Liver (tissue), 8 donors: ENCODE measurements at regions not wholly inside any gene's neighbourhood (a gene's known extent, or its start where the extent isn't known, plus 50 kb on each side); places are given as distances from the start of the nearest gene placed in this dataset.

Source experiments
- DNase-seq: peaks from one replicate; pipeline ENCODE4 v3.0.0-alpha.2; 2017; ENCODE audit warnings: low spot score
- H3K27ac ChIP-seq, 2 donors: one replicate each; pipeline ENCODE4 v1.7.0; 2013; ENCODE audit warnings: inconsistent platforms in 2 of 2, low read length in 2 of 2, control low read depth in 1 of 2, low read depth in 1 of 2, mild to moderate bottlenecking in 1 of 2
- H3K27me3 ChIP-seq, 4 donors: one replicate each; pipeline versions ENCODE4 v1.6.1 to v1.7.0; 2013; ENCODE audit warnings: low read length in 3 of 4, inconsistent platforms in 1 of 4, mild to moderate bottlenecking in 1 of 4, moderate library complexity in 1 of 4; ENCODE audit not compliant: control insufficient read depth in 4 of 4, insufficient read depth in 4 of 4
- H3K36me3 ChIP-seq, 4 donors: one replicate each; pipeline versions ENCODE4 v1.6.1 to v1.7.0; 2013; ENCODE audit warnings: low read length in 3 of 4, mild to moderate bottlenecking in 3 of 4, low read depth in 1 of 4, moderate library complexity in 1 of 4; ENCODE audit not compliant: control insufficient read depth in 4 of 4, insufficient read depth in 3 of 4
- H3K4me1 ChIP-seq, 4 donors: one replicate each; pipeline versions ENCODE4 v1.6.1 to v1.7.0; 2013; ENCODE audit warnings: low read length in 3 of 4, mild to moderate bottlenecking in 3 of 4, moderate library complexity in 1 of 4; ENCODE audit not compliant: control insufficient read depth in 4 of 4, insufficient read depth in 4 of 4
- H3K4me3 ChIP-seq, 3 donors: one replicate each; pipeline versions ENCODE4 v1.6.1 to v1.7.0; 2013; ENCODE audit warnings: low read length in 3 of 3, control low read depth in 1 of 3, low read depth in 1 of 3, mild to moderate bottlenecking in 1 of 3
- H3K9ac ChIP-seq, 2 donors: one replicate each; pipeline ENCODE4 v1.7.0; 2013; ENCODE audit warnings: low read length in 2 of 2, mild to moderate bottlenecking in 2 of 2, moderate library complexity in 2 of 2, control low read depth in 1 of 2, low read depth in 1 of 2
- H3K9me3 ChIP-seq, 4 donors: one replicate each; pipeline versions ENCODE4 v1.6.1 to v1.7.0; 2013; ENCODE audit warnings: low read length in 3 of 4; ENCODE audit not compliant: control insufficient read depth in 4 of 4
- FOXA2 ChIP-seq: IDR thresholded peaks from 2 replicates; pipeline ENCODE4 v1.6.1; 2016; ENCODE audit warnings: antibody characterized with exemption
- HNF4A ChIP-seq, 2 donors: conservative IDR thresholded peaks; 2 replicates each; pipeline ENCODE4 v1.6.1; 2016; ENCODE audit warnings: antibody characterized with exemption in 2 of 2, mild to moderate bottlenecking in 2 of 2
- JUND ChIP-seq, 2 donors: IDR thresholded peaks; 2 replicates each; pipeline ENCODE4 v1.6.1; 2016; ENCODE audit warnings: antibody characterized with exemption in 2 of 2
- NR2F2 ChIP-seq: IDR thresholded peaks from 2 replicates; pipeline ENCODE4 v1.6.1; 2016; ENCODE audit warnings: antibody characterized with exemption
- RAD21 ChIP-seq, 2 donors: IDR thresholded peaks; 2 replicates each; pipeline ENCODE4 v1.6.1; 2016; ENCODE audit warnings: antibody characterized with exemption in 2 of 2, mild to moderate bottlenecking in 2 of 2
- RXRA ChIP-seq, 2 donors: IDR thresholded peaks; 2 replicates each; pipeline ENCODE4 v1.6.1; 2017 to 2018; ENCODE audit warnings: antibody characterized with exemption in 2 of 2, mild to moderate bottlenecking in 1 of 2
- SP1 ChIP-seq: IDR thresholded peaks from 2 replicates; pipeline ENCODE4 v1.6.1; 2018; ENCODE audit warnings: antibody characterized with exemption, mild to moderate bottlenecking
- YY1 ChIP-seq: IDR thresholded peaks from 2 replicates; pipeline ENCODE4 v1.6.1; 2016; ENCODE audit warnings: antibody characterized with exemption, mild to moderate bottlenecking
- WGBS: extraction: QIAGEN DNeasy Blood & Tissue Kit; methylation state at CpG from one replicate; pipeline ENCODE4 v1.1.7; 2013; 5-methylcytosine and 5-hydroxymethylcytosine counted together
- TF ChIP-seq, protein P1 (sequence below): fragments of 150-350 bp; IDR thresholded peaks from 2 replicates; pipeline ENCODE4 v1.5.1; 2017; ENCODE audit warnings: improper control_type of control experiment, low read depth, low read length; ENCODE audit not compliant: missing input control
- TF ChIP-seq, protein P2 (sequence below): IDR thresholded peaks from 2 replicates; pipeline ENCODE4 v1.6.1; 2016; ENCODE audit warnings: antibody characterized with exemption, mild to moderate bottlenecking
- TF ChIP-seq, protein P3 (sequence below): IDR thresholded peaks from 2 replicates; pipeline ENCODE4 v1.6.1; 2016; ENCODE audit warnings: antibody characterized with exemption
- donor health status: healthy.
- donor health status: healthy.
- donor health status: healthy.
- donor health status: healthy.
- donor health status: healthy.

- TF ChIP-seq FOXA2 (no peak), RAD21 (IDR thresholded peaks at IDR 0.05) (no peak), HNF4A (conservative IDR thresholded peaks at IDR 0.05) (no peak), SP1 (no peak), NR2F2 (no peak), YY1 (no peak), RXRA (IDR thresholded peaks at IDR 0.05) (no peak)
- TF ChIP-seq, protein P1, sequence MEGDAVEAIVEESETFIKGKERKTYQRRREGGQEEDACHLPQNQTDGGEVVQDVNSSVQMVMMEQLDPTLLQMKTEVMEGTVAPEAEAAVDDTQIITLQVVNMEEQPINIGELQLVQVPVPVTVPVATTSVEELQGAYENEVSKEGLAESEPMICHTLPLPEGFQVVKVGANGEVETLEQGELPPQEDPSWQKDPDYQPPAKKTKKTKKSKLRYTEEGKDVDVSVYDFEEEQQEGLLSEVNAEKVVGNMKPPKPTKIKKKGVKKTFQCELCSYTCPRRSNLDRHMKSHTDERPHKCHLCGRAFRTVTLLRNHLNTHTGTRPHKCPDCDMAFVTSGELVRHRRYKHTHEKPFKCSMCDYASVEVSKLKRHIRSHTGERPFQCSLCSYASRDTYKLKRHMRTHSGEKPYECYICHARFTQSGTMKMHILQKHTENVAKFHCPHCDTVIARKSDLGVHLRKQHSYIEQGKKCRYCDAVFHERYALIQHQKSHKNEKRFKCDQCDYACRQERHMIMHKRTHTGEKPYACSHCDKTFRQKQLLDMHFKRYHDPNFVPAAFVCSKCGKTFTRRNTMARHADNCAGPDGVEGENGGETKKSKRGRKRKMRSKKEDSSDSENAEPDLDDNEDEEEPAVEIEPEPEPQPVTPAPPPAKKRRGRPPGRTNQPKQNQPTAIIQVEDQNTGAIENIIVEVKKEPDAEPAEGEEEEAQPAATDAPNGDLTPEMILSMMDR, result no peak
- TF ChIP-seq, protein P2, sequence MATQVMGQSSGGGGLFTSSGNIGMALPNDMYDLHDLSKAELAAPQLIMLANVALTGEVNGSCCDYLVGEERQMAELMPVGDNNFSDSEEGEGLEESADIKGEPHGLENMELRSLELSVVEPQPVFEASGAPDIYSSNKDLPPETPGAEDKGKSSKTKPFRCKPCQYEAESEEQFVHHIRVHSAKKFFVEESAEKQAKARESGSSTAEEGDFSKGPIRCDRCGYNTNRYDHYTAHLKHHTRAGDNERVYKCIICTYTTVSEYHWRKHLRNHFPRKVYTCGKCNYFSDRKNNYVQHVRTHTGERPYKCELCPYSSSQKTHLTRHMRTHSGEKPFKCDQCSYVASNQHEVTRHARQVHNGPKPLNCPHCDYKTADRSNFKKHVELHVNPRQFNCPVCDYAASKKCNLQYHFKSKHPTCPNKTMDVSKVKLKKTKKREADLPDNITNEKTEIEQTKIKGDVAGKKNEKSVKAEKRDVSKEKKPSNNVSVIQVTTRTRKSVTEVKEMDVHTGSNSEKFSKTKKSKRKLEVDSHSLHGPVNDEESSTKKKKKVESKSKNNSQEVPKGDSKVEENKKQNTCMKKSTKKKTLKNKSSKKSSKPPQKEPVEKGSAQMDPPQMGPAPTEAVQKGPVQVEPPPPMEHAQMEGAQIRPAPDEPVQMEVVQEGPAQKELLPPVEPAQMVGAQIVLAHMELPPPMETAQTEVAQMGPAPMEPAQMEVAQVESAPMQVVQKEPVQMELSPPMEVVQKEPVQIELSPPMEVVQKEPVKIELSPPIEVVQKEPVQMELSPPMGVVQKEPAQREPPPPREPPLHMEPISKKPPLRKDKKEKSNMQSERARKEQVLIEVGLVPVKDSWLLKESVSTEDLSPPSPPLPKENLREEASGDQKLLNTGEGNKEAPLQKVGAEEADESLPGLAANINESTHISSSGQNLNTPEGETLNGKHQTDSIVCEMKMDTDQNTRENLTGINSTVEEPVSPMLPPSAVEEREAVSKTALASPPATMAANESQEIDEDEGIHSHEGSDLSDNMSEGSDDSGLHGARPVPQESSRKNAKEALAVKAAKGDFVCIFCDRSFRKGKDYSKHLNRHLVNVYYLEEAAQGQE, result no peak
- TF ChIP-seq, protein P3, sequence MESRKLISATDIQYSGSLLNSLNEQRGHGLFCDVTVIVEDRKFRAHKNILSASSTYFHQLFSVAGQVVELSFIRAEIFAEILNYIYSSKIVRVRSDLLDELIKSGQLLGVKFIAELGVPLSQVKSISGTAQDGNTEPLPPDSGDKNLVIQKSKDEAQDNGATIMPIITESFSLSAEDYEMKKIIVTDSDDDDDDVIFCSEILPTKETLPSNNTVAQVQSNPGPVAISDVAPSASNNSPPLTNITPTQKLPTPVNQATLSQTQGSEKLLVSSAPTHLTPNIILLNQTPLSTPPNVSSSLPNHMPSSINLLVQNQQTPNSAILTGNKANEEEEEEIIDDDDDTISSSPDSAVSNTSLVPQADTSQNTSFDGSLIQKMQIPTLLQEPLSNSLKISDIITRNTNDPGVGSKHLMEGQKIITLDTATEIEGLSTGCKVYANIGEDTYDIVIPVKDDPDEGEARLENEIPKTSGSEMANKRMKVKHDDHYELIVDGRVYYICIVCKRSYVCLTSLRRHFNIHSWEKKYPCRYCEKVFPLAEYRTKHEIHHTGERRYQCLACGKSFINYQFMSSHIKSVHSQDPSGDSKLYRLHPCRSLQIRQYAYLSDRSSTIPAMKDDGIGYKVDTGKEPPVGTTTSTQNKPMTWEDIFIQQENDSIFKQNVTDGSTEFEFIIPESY, result no peak
- Histone ChIP-seq H3K27ac (no peak overlapping the region), H3K27me3 (peaks cover 0 to 3% (median 0%) of the 10 kb centered on the region in 4 donors), H3K36me3 (no peaks in the 10 kb centered on the region), H3K4me3 (no peak overlapping the region), H3K9ac (no peak overlapping the region), H3K9me3 (peaks cover 0 to 5% (median under 1%) of the 10 kb centered on the region in 4 donors), H3K4me1 (no peaks in the 10 kb centered on the region)
- 72% methylated on average over 6 of the region's 6 CpGs for WGBS
- no peak for DNase-seq
Observed at GRCh38 chr14:96986256-96987085, 189.3 kb downstream of the VRK1 start.

DNA sequence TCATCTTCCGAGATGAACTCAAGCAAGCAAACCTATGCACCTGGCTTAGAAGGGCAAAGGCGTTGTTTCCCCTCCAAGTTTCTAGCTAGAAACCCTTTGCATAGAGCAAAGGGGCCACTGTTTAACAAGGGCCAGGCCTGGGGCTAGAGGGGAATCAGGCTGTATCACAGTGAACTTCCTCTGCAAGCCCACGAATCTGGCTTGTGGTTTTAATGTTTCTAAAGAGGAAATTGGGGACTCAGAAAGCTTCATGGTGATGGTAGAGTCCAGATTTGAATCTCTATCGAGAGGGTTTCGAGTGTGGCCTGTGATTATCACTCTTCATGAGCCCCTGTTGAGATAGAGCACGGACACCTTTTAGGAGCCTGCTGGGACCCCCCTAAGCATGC lies 189.9 kb downstream of the VRK1 start:
- no peak overlapping the region for H3K4me3 ChIP-seq
- H3K27me3 ChIP-seq, result peaks cover 0 to 3% (median 0%) of the 10 kb centered on the region in 4 donors
- H3K9ac ChIP-seq, result no peak overlapping the region
- H3K27ac ChIP-seq, result no peak overlapping the region
- H3K36me3 ChIP-seq, result no peaks in the 10 kb centered on the region
- H3K9me3 ChIP-seq, result peaks cover 0 to 5% (median under 1%) of the 10 kb centered on the region in 4 donors
- 55% methylated on average over 6 of the region's 6 CpGs for WGBS
- no peaks in the 10 kb centered on the region for H3K4me1 ChIP-seq
- no peak for TF ChIP-seq NR2F2
- TF ChIP-seq JUND (IDR thresholded peaks at IDR 0.05), result no peak
- no peak for TF ChIP-seq FOXA2
- TF ChIP-seq, protein P1, result no peak
- DNase-seq, result no peak
